Endothelial cell of umbilical vein (primary cell): ENCODE measurements at regions not wholly inside any gene's neighbourhood (a gene's known extent, or its start where the extent isn't known, plus 50 kb on each side); places are given as distances from the start of the nearest gene placed in this dataset.

Experiments
- BruUV-seq: library from RNA; stranded (reverse); fragments of 400-500 nt; replicated peaks from 2 replicates; lab custom pipeline; 2021; lab: Mats Ljungman, UMichigan
- CTCF ChIA-PET: fragments of 300-600, 350-600 bp; sonication (Branson Sonifier 250); formaldehyde crosslinking; loops from one replicate; lab custom pipeline; 2021; ENCODE audit warnings: antibody characterized with exemption, inconsistent platforms; lab: Charles Lee
- POLR2A ChIA-PET: fragments of 300-600, 350-600 bp; sonication (Branson Sonifier 250); formaldehyde crosslinking; loops from one replicate; lab custom pipeline; 2021; ENCODE audit warnings: antibody characterized with exemption, inconsistent platforms; lab: Charles Lee
- DNase-seq: peaks from one replicate; pipeline ENCODE4 v3.0.0-alpha.2; 2011; ENCODE audit warnings: low read depth, low spot score
- FAIRE-seq: peaks from 2 replicates; lab custom pipeline; 2011; peaks lifted over from hg19 to GRCh38; lab: Jason Lieb, UNC
- H2AFZ ChIP-seq: 2 replicates; pipeline ENCODE4 v1.6.0; 2012; ENCODE audit warnings: low read depth, low read length, control low read depth, inconsistent platforms
- H3K27ac ChIP-seq: 2 replicates; pipeline ENCODE4 v1.5.1; 2011; ENCODE audit warnings: low read depth, mild to moderate bottlenecking, control low read depth, low read length, moderate library complexity; ENCODE audit not compliant: insufficient read depth
- H3K27me3 ChIP-seq, 2 experiments: 2 replicates each; pipeline versions ENCODE4 v1.6.0 to v1.6.1; 2011; ENCODE audit warnings: low read length in 2 of 2, mixed read lengths in 1 of 2; ENCODE audit not compliant: control insufficient read depth in 2 of 2, insufficient read depth in 2 of 2
- H3K36me3 ChIP-seq, 2 experiments: 2 replicates in 1 of 2; 3 replicates in 1 of 2; pipeline ENCODE4 v1.5.1; 2011; ENCODE audit warnings: low read length in 2 of 2, mild to moderate bottlenecking in 1 of 2, moderate library complexity in 1 of 2; ENCODE audit not compliant: control insufficient read depth in 2 of 2, insufficient read depth in 2 of 2; ENCODE audit errors: extremely low read depth in 1 of 2
- H3K4me1 ChIP-seq: 3 replicates; pipeline ENCODE4 v1.5.1; 2011; ENCODE audit warnings: mild to moderate bottlenecking, low read length; ENCODE audit not compliant: control insufficient read depth, insufficient read depth; ENCODE audit errors: extremely low read depth
- H3K4me2 ChIP-seq: 2 replicates; pipeline ENCODE4 v1.6.1; 2011; ENCODE audit warnings: low read length, control low read depth, mixed read lengths; ENCODE audit not compliant: insufficient read depth
- H3K4me3 ChIP-seq, 3 experiments: fragments of 200-600 bp in 1 of 3; sonication (generic), shearing (Covaris generic) in 1 of 3; replicated peaks in 1 of 3; 2 replicates each; pipeline ENCODE4 v1.5.1; 2011 to 2016; ENCODE audit warnings: control low read depth in 3 of 3, low read length in 3 of 3, mild to moderate bottlenecking in 2 of 3, inconsistent platforms in 1 of 3, low read depth in 1 of 3, moderate library complexity in 1 of 3; ENCODE audit not compliant: insufficient read depth in 1 of 3
- H3K79me2 ChIP-seq: 2 replicates; pipeline ENCODE4 v1.6.0; 2012; ENCODE audit warnings: low read length, inconsistent platforms; ENCODE audit not compliant: control insufficient read depth, insufficient read depth
- H3K9ac ChIP-seq: replicated peaks from 2 replicates; pipeline ENCODE3; 2011; ENCODE audit warnings: low read length, control low read depth; ENCODE audit not compliant: insufficient read depth; ENCODE audit errors: extremely low read depth
- H3K9me1 ChIP-seq: replicated peaks from 3 replicates; pipeline ENCODE4 v1.6.0; 2011; ENCODE audit warnings: mild to moderate bottlenecking, low read length; ENCODE audit not compliant: control insufficient read depth, insufficient read depth; ENCODE audit errors: extremely low read depth
- H3K9me3 ChIP-seq: replicated peaks from 2 replicates; pipeline ENCODE4 v1.5.1; 2012; ENCODE audit warnings: low read length, inconsistent platforms; ENCODE audit not compliant: control insufficient read depth, insufficient read depth
- H4K20me1 ChIP-seq: replicated peaks from 2 replicates; pipeline ENCODE3; 2011; ENCODE audit warnings: mild to moderate bottlenecking, low read length; ENCODE audit not compliant: control insufficient read depth, insufficient read depth; ENCODE audit errors: extremely low read depth
- CTCF ChIP-seq, 2 donors: IDR thresholded peaks; 1 replicate in 1 of 2; 2 replicates in 1 of 2; pipeline ENCODE4 v1.5.1; 2011; ENCODE audit warnings: low read length in 2 of 2, mild to moderate bottlenecking in 2 of 2, moderate library complexity in 2 of 2, control low read depth in 1 of 2, inconsistent platforms in 1 of 2, low read depth in 1 of 2; ENCODE audit not compliant: insufficient read depth in 1 of 2; ENCODE audit errors: extremely low read depth in 1 of 2
- FOS ChIP-seq: IDR thresholded peaks from 2 replicates; pipeline ENCODE4 v1.6.1; 2011; ENCODE audit warnings: mild to moderate bottlenecking, low read length, moderate library complexity, borderline replicate concordance; ENCODE audit not compliant: insufficient read depth
- GATA2 ChIP-seq: IDR thresholded peaks from 2 replicates; pipeline ENCODE4 v1.7.0; 2011; ENCODE audit warnings: low read depth, mild to moderate bottlenecking, moderate library complexity, mixed read lengths, low read length; ENCODE audit not compliant: insufficient read length, insufficient read depth
- JUN ChIP-seq: IDR thresholded peaks from 2 replicates; pipeline ENCODE4 v1.6.1; 2011; ENCODE audit warnings: borderline replicate concordance, low read depth; ENCODE audit not compliant: insufficient read length, insufficient read depth
- POLR2A ChIP-seq: IDR thresholded peaks from 2 replicates; pipeline ENCODE4 v1.6.1; 2012; ENCODE audit warnings: low read depth, mild to moderate bottlenecking, control low read depth, low read length
- POLR2AphosphoS5 ChIP-seq: IDR thresholded peaks from 2 replicates; pipeline ENCODE4 v1.6.1; 2012; ENCODE audit warnings: low read depth, mild to moderate bottlenecking, control low read depth, low read length, moderate library complexity; ENCODE audit not compliant: insufficient read depth
- dilution Hi-C: fragments of 300-500 bp; cut with MboI; formaldehyde crosslinking; loops from one replicate; pipeline ENCODE4 v1.15.0; 2019; ENCODE audit warnings: low sequenced_read_pairs; ENCODE audit not compliant: extremely low pct_ligation_motif_present
- intact Hi-C: fragments of 100-400 bp; cut with micrococcal nuclease; formaldehyde crosslinking; loops from one replicate; pipeline ENCODE4 v1.10.0; 2022

- peak; percentile 91 for DNase-seq
- intact Hi-C loops: no loop called here
- POLR2A ChIA-PET: interaction anchor here (0.5 to 2.0 kb wide), 4 partner anchors 51 to 175 kb away, joined by 3 to 7 read pairs (median 4); no protein-coding TSS in a partner anchor
- no peaks in the 10 kb centered on the region for H4K20me1 ChIP-seq
- H3K9ac ChIP-seq: peak overlapping the region; percentile 0
- H3K27me3 ChIP-seq: no peaks in the 10 kb centered on the region
- H3K9me1 ChIP-seq: no peaks in the 10 kb centered on the region
- H3K4me2 ChIP-seq: no peak overlapping the region
- no peak overlapping the region for H2AFZ ChIP-seq
- no peak overlapping the region for H3K4me3 ChIP-seq
- no peak for TF ChIP-seq CTCF (IDR thresholded peaks at IDR 0.05; ENCODE audit: extremely low read depth in 1 of 2, insufficient read depth in 1 of 2, low read depth in 1 of 2, low read length in 2 of 2)
- peak; percentile 84 for TF ChIP-seq POLR2AphosphoS5
- peak; percentile 68 for TF ChIP-seq GATA2
- TF ChIP-seq JUN: peak; percentile 74
- peak; percentile 98 for TF ChIP-seq FOS
- TF ChIP-seq POLR2A: peak; percentile 59
- CTCF ChIA-PET: interaction anchor here (0.5 to 20.5 kb wide), 8 partner anchors 8 to 233 kb away, joined by 3 to 970 read pairs (median 6); no protein-coding TSS in a partner anchor
- H3K36me3 ChIP-seq: peaks cover 0 to 2% of the 10 kb centered on the region in 2 experiments
- peaks cover 18% of the 10 kb centered on the region for H3K79me2 ChIP-seq
- dilution Hi-C loops: loop anchor here (25.0 kb wide), 1 partner anchor 152 kb away; no protein-coding TSS in a partner anchor
- peak; percentile 100 for FAIRE-seq
- no peaks in the 10 kb centered on the region for H3K9me3 ChIP-seq
- TSS peak; percentile 33 for BruUV-seq
- H3K4me1 ChIP-seq: peaks cover 45% of the 10 kb centered on the region
- peak overlapping the region; percentile 88 for H3K27ac ChIP-seq
Observed at GRCh38 chr1:201714542-201715329, 114.2 kb upstream of the IPO9 start.
